HG02840 (cell line): ENCODE measurements at regions not wholly inside any gene's neighbourhood (a gene's known extent, or its start where the extent isn't known, plus 50 kb on each side); places are given as distances from the start of the nearest gene placed in this dataset.
"Not testable (repeated sequence)": the region's sequence is repeated elsewhere in the genome, so short reads cannot be mapped to it uniquely, and the experiment has no call there.

Experiments
- ATAC-seq: cut with Tn5 transposase; IDR thresholded peaks from one replicate; pipeline ENCODE4 v1.9.1; 2021; ENCODE audit warnings: mild to moderate bottlenecking, moderate library complexity, moderate number of reproducible peaks; ENCODE audit not compliant: unreplicated experiment, low FRiP score

GRCh38 chr1:206403612-206404307, 66.5 kb upstream of the IKBKE start:
- ATAC-seq, result not testable (repeated sequence)

DNA sequence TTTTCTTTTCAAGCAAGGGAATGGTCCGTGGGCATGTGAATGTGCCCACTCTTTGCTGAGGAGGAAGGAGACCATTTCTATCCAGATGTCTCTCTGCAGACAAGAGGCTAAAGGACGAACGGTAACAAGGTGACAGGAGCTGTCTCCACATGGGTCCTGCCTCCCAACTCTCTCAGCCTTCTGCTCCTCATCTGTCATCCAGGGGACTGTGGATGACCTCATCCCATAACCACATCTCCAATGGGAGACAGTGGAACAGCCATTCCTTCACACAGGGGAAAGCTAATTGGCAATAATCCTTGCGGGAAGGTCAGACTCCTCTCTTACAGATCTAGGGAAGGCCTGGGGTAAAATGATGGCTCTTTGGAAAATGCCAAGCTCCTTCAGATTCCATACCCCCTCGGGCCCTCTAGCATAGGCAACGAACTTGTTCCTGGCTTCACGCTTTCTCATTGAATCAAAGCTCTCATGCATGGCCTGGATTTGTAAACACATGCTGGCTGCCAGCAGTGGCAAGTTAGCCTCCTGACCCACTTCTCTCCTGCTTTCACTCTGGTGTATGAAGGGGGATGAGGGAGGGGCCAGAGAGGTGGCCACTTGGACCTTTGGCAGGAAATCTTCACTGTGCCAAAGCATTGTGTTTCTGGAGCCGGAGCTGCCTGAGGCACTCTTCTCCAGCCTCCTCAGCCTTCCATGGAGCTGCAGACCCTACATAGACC, 65.8 kb upstream of the IKBKE start:
- ATAC-seq, result not testable (repeated sequence)

DNA sequence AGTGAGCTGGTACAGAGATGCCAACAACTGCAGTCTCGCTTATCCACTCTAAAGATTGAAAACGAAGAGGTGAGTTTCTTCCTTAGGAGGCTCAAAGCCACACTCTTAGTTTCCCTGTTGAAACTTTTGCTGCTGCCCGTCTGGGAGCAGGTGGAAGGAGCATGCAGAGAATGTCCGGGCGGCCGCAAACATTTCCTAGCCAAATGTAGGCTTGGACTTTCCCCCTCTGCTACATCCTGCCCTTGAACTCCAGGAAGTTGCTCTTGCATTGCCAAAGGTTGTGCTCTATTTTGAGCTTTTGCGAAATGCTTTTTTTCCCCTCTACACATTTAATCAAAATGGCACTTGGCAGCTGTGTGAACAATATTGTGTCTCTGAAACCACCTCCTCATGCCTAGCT, 65.0 kb upstream of the IKBKE start:
- not testable (repeated sequence) for ATAC-seq

DNA sequence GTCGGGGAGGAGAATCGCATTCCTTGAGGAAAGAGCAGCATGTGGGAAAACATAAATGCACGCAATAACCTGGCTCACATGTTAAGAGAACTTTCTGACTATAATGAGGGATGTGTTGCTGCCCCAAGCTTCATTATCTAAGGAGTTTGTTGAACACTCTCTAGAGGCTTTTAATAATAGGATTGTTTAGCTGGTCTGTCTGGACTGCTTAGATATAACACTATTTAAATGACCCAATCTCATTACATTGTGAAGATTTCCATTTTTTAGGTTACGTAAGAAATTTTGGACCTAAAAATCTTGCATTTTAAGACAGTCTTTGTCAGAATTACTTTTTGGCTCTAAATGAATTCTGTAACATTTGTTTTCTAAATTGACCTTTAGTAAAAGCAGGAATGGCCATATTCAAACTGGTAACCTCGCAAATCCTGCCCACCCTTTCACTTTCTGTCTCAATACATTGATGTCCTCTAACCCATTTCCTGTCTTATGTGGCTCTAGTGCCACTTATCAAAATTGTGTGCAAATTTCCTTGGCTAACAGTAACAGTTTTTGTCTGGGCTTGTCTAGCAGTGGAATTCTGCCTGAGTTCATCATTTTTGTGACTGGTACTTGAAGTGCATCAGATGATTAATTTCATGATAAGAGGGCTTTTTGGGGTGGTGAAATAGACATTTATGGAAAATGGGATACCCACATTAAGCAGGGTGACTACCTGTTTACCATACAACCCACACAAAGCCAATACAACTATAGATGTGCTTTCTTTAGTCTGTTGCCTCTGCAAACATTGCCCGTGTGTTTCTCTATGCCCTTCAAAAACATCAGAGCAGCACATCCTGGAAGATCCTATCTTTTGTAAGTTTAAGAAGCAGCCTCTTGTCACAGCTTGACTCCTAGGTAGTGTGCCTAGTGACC, 61.6 kb upstream of the IKBKE start:
- not testable (repeated sequence) for ATAC-seq

GRCh38 chr1:206411321-206411720, 59.0 kb upstream of the IKBKE start:
- no peak for ATAC-seq

DNA sequence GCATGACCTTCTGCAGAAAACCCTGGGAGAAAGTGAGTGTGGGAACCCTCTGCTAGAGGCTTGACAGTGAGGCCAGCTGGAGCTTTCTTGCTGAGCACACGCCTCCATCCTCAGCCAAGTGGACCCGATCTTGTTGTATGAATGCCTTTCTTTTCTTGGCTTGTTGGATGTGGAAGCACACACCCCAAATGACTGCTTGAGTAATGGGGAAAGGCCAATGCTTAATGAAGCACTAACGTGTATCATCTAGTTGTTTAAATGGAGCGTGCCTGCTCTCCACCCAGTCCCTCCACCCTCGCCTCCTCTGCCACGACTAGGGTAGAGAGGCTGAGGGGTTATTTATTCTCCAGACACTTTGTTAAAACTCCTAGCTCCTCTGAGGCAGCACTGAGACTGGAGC, 54.3 kb upstream of the IKBKE start:
- no peak for ATAC-seq

- ATAC-seq, result no peak
Measured at GRCh38 chr1:206417774-206418614, 52.3 kb upstream of the IKBKE start.

DNA sequence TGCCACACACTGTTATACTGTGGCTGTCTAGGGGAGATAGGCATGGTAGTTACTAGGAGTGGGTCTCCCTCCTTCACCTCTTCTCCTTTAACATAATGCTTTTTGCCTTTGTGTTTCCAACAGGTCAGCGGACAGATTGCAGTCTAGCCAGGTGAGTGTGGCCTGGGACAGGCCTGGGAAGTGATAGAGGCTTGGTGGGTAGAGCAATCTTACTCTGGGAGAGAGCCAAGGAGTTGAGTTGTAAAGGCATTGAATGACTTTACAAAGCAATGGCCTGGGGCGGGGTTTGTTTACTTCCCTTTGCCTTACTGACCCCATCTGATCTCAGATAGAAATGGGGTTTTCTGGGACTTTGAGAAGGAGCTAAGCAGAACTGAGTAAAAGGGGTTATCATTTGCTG, 51.0 kb upstream of the IKBKE start:
- ATAC-seq, result no peak

DNA sequence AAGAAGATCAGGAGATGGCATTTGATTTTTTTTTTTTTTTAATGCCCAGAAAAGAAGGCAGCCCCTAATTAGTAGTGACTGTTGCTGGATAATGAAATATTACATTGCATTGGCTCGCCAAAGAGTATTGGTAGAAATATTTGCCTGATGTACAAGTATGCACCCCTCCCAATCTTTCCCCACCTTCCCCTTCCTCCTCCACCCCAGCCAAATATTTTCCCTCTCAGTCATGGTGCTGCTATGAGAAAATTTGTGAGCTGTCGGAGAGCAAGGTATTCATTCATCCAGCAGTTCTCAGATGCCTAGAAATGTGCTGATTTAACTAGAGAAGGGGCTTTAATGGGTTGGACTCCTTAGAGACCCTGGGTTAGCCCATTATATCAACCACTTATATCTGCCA, 50.5 kb upstream of the IKBKE start:
- ATAC-seq, result no peak

GRCh38 chr1:206420471-206420870, 49.8 kb upstream of the IKBKE start:
- ATAC-seq, result no peak
